GM12875 (cell line): ENCODE measurements at regions not wholly inside any gene's neighbourhood (a gene's known extent, or its start where the extent isn't known, plus 50 kb on each side); places are given as distances from the start of the nearest gene placed in this dataset.

Experiments
- H3K4me3 ChIP-seq: one replicate; pipeline ENCODE4 v1.5.1; 2011; ENCODE audit warnings: low read depth, low read length, control low read depth
- CTCF ChIP-seq: IDR thresholded peaks from 2 replicates; pipeline ENCODE4 v1.5.1; 2011; ENCODE audit warnings: low read depth, mild to moderate bottlenecking, control low read depth, inconsistent platforms, low read length, moderate library complexity, borderline replicate concordance; ENCODE audit not compliant: insufficient read depth

GRCh38 chr13:104170980-104171555 lies 1104.9 kb upstream of the SLC10A2 start:
- H3K4me3 ChIP-seq = no peak overlapping the region
- TF ChIP-seq CTCF = no peak

- H3K4me3 ChIP-seq = no peak overlapping the region
- no peak for TF ChIP-seq CTCF
Observed at GRCh38 chr13:104163866-104164630, 1097.8 kb upstream of the SLC10A2 start.

- TF ChIP-seq CTCF = no peak
- no peak overlapping the region for H3K4me3 ChIP-seq
Observed at GRCh38 chr13:104160536-104160935, 1094.3 kb upstream of the SLC10A2 start.

GRCh38 chr13:104143760-104144416 lies 1077.7 kb upstream of the SLC10A2 start:
- no peak for TF ChIP-seq CTCF
- H3K4me3 ChIP-seq = no peak overlapping the region

DNA sequence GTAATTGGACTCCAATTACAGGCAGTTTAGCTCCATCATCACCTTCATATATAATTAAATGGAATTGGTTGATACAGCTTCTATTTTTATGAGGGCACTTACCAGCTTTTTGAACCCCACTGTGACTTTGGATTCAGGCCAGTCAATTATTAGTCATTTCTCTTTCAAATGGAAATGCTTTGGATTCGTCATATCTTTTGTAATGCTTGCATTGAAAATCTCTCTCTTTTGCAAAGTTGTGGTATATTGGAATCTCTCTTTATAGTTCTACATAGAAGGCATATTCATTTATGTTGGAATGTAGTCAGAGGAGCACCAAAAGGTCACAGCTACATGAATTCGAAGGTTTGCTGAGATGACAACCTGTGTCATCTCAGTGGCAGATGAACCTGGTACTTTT lies 1074.3 kb upstream of the SLC10A2 start:
- H3K4me3 ChIP-seq = no peak overlapping the region
- TF ChIP-seq CTCF = no peak

DNA sequence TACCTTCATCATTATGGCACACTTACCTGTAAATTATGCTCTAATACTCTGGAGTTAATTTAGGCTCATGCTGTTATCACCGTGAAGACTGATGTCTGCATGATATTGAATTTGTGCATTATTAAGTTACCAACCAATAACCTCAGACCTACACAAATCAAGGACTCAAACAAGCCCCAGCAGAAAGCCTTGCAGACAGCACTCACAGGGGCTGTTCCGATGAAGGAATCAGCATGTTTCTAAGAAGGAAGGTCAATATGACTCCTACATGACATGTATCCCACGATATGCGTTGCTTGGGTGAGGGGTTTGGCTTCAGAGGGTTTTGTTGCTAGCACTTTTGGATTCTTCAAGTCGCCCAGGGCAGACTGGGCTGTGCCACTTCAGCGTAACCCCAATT lies 1071.2 kb upstream of the SLC10A2 start:
- H3K4me3 ChIP-seq = no peak overlapping the region
- TF ChIP-seq CTCF = no peak
